ENCODE measurements at regions not wholly inside any gene's neighbourhood (a gene's known extent, or its start where the extent isn't known, plus 50 kb on each side); places are given as distances from the start of the nearest gene placed in this dataset.
"Not testable (repeated sequence)": the region's sequence is repeated elsewhere in the genome, so short reads cannot be mapped to it uniquely, and the experiment has no call there.

DNA sequence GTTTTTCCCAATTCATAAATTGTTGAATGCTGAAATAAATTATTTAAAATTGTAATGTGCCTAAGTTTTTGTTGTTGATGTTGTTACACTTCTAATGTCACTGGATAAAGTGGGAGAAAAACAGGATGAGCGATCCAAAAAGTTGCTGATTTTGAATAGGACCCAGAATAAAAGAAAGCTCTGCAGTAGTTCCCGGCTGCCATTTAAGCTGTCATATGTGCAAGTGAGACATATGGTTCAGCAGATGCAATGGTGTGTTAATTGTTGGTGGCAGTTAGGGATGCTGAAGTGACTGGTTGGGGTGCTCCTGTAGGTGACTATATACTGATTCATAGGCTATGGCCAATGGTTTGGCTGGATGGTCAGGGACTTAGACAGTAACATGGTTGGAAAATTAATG is 1517.4 kb upstream of the LRRTM3 start:
- H3K4me1 Mint-ChIP-seq = no peaks in the 10 kb centered on the region
- no peaks in the 10 kb centered on the region for H3K9me3 ChIP-seq (ENCODE audit: control insufficient read depth in 2 of 2, low read length in 2 of 2)
- DNase-seq (no peak), ATAC-seq (ENCODE audit: low read depth in 2 of 2) (no peak)
- H3K27me3 ChIP-seq (ENCODE audit: control insufficient read depth, insufficient read depth, low read length) = no peaks in the 10 kb centered on the region
- no peaks in the 10 kb centered on the region for H3K27me3 Mint-ChIP-seq
- H3K4me3 Mint-ChIP-seq = no peak overlapping the region
- H3K36me3 Mint-ChIP-seq = no peaks in the 10 kb centered on the region
- H3K4me1 ChIP-seq (ENCODE audit: control insufficient read depth, insufficient read depth, low read length, poor library complexity, severe bottlenecking) = no peaks in the 10 kb centered on the region
- H3K27ac ChIP-seq (ENCODE audit: insufficient read depth, low read length, poor library complexity, severe bottlenecking) = no peak overlapping the region
- H3K36me3 ChIP-seq (ENCODE audit: control insufficient read depth, insufficient read depth, low read length) = no peaks in the 10 kb centered on the region
- H3K9me3 Mint-ChIP-seq = peaks cover 0 to 9% (median 7%) of the 10 kb centered on the region in 7 donors
- no peak overlapping the region for H3K27ac Mint-ChIP-seq
- no peak overlapping the region for H3K4me3 ChIP-seq (ENCODE audit: low read depth, low read length)

DNA sequence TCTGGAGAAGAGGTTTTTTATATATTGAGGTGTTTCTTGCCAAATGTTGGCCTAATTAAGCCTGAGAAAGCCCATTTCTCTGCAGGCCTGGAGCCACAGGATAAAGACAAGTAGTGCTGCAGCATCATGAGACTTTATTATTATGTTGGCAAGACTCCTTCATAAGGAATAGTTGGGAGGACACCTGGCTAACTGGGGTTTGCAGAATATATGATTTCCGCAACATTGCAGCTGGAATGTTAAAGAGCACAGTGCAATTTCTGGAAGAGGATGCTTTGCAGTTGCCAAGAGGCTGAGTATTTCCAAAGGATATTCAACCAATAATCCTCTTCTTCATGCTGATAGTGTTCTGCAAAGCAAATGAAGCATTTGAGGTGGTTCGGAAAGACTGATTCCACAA is 1512.8 kb upstream of the LRRTM3 start:
- Histone ChIP-seq H3K4me1 (ENCODE audit: control insufficient read depth, insufficient read depth, low read length, poor library complexity, severe bottlenecking) (no peaks in the 10 kb centered on the region), H3K36me3 (ENCODE audit: control insufficient read depth, insufficient read depth, low read length) (no peaks in the 10 kb centered on the region), H3K27me3 (ENCODE audit: control insufficient read depth, insufficient read depth, low read length) (no peaks in the 10 kb centered on the region), H3K9me3 (ENCODE audit: control insufficient read depth in 2 of 2, low read length in 2 of 2) (no peaks in the 10 kb centered on the region), H3K4me3 (ENCODE audit: low read depth, low read length) (no peak overlapping the region), H3K27ac (ENCODE audit: insufficient read depth, low read length, poor library complexity, severe bottlenecking) (no peak overlapping the region)
- Mint-ChIP-seq H3K4me1 (no peaks in the 10 kb centered on the region), H3K9me3 (peaks cover 0 to 16% (median 9%) of the 10 kb centered on the region in 7 donors), H3K27ac (no peak overlapping the region), H3K36me3 (no peaks in the 10 kb centered on the region), H3K27me3 (no peaks in the 10 kb centered on the region), H3K4me3 (no peak overlapping the region)
- DNase-seq (no peak), ATAC-seq (ENCODE audit: low read depth in 2 of 2) (no peak)

DNA sequence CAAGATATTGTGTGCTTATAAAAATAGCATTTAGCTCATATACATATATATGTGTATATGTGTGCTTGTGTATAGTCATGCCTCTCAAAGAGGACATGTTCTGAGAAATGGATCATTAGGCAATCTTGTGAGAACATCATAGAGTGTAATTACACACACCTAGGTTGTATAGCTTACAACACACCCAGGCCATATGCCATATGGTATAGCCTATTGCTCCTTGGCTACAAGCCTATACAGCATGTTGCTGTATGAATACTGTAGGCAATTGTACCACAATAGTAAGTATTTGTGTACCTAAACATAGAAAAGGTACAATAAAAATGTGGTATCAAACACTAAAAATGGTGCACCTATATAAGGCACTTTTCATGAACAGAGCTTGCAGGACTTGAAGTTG is 1510.5 kb upstream of the LRRTM3 start:
- H3K36me3 Mint-ChIP-seq = no peaks in the 10 kb centered on the region
- no peak for ATAC-seq (ENCODE audit: low read depth in 2 of 2)
- no peak overlapping the region for H3K4me3 Mint-ChIP-seq
- Histone ChIP-seq H3K27ac (ENCODE audit: insufficient read depth, low read length, poor library complexity, severe bottlenecking) (no peak overlapping the region), H3K4me1 (ENCODE audit: control insufficient read depth, insufficient read depth, low read length, poor library complexity, severe bottlenecking) (no peaks in the 10 kb centered on the region), H3K9me3 (ENCODE audit: control insufficient read depth in 2 of 2, low read length in 2 of 2) (no peaks in the 10 kb centered on the region), H3K36me3 (ENCODE audit: control insufficient read depth, insufficient read depth, low read length) (no peaks in the 10 kb centered on the region), H3K27me3 (ENCODE audit: control insufficient read depth, insufficient read depth, low read length) (no peaks in the 10 kb centered on the region), H3K4me3 (ENCODE audit: low read depth, low read length) (no peak overlapping the region)
- peaks cover 0 to 22% (median 6%) of the 10 kb centered on the region in 7 donors for H3K9me3 Mint-ChIP-seq
- H3K27ac Mint-ChIP-seq = no peak overlapping the region
- no peaks in the 10 kb centered on the region for H3K4me1 Mint-ChIP-seq
- no peak for DNase-seq
- no peaks in the 10 kb centered on the region for H3K27me3 Mint-ChIP-seq

- Mint-ChIP-seq H3K9me3 (peaks cover 0 to 22% (median 6%) of the 10 kb centered on the region in 7 donors), H3K27ac (no peak overlapping the region), H3K4me3 (no peak overlapping the region), H3K4me1 (no peaks in the 10 kb centered on the region), H3K27me3 (no peaks in the 10 kb centered on the region), H3K36me3 (no peaks in the 10 kb centered on the region)
- ATAC-seq (ENCODE audit: low read depth in 2 of 2) (no peak), DNase-seq (no peak)
- no peak overlapping the region for H3K27ac ChIP-seq (ENCODE audit: insufficient read depth, low read length, poor library complexity, severe bottlenecking)
- H3K4me1 ChIP-seq (ENCODE audit: control insufficient read depth, insufficient read depth, low read length, poor library complexity, severe bottlenecking) = no peaks in the 10 kb centered on the region
- H3K4me3 ChIP-seq (ENCODE audit: low read depth, low read length) = no peak overlapping the region
- H3K36me3 ChIP-seq (ENCODE audit: control insufficient read depth, insufficient read depth, low read length) = no peaks in the 10 kb centered on the region
- H3K27me3 ChIP-seq (ENCODE audit: control insufficient read depth, insufficient read depth, low read length) = no peaks in the 10 kb centered on the region
- no peaks in the 10 kb centered on the region for H3K9me3 ChIP-seq (ENCODE audit: control insufficient read depth in 2 of 2, low read length in 2 of 2)
Observed at GRCh38 chr10:65416094-65416493, 1509.7 kb upstream of the LRRTM3 start.

- H3K4me1 ChIP-seq (ENCODE audit: control insufficient read depth, insufficient read depth, low read length, poor library complexity, severe bottlenecking) = no peaks in the 10 kb centered on the region
- ATAC-seq (ENCODE audit: low read depth in 2 of 2) = no peak
- H3K27me3 Mint-ChIP-seq = no peaks in the 10 kb centered on the region
Observed at GRCh38 chr10:65419629-65420028, 1506.2 kb upstream of the LRRTM3 start.

DNA sequence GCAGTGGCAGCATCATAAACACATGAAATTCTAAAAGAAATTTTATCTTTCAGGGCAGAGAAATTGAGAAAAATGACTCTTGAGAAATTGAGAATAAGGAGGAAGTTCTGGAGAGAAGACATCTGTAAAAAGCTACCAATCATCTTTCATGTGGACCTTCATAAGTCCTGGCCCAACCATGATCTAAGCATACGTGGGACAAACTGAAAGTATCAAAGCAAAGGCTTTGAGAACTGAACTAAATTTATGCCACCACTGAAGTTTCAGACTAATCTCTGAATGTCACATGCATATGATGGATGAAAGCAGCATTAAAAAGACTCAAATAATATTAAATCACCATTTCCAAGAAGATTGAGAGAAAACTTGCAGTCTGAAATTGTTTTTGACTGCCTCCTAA is 1502.8 kb upstream of the LRRTM3 start:
- Mint-ChIP-seq H3K4me3 (no peak overlapping the region), H3K27ac (no peak overlapping the region), H3K9me3 (peaks cover 2 to 19% (median 7%) of the 10 kb centered on the region in 7 donors), H3K36me3 (no peaks in the 10 kb centered on the region), H3K4me1 (no peaks in the 10 kb centered on the region), H3K27me3 (no peaks in the 10 kb centered on the region)
- Histone ChIP-seq H3K36me3 (ENCODE audit: control insufficient read depth, insufficient read depth, low read length) (no peaks in the 10 kb centered on the region), H3K27ac (ENCODE audit: insufficient read depth, low read length, poor library complexity, severe bottlenecking) (no peak overlapping the region), H3K27me3 (ENCODE audit: control insufficient read depth, insufficient read depth, low read length) (no peaks in the 10 kb centered on the region), H3K9me3 (ENCODE audit: control insufficient read depth in 2 of 2, low read length in 2 of 2) (no peaks in the 10 kb centered on the region), H3K4me3 (ENCODE audit: low read depth, low read length) (no peak overlapping the region), H3K4me1 (ENCODE audit: control insufficient read depth, insufficient read depth, low read length, poor library complexity, severe bottlenecking) (no peaks in the 10 kb centered on the region)
- ATAC-seq (ENCODE audit: low read depth in 2 of 2) = no peak
- no peak for DNase-seq

More at GRCh38 chr10:65419629-65420028, 1506.2 kb upstream of the LRRTM3 start:
- Histone ChIP-seq H3K27ac (ENCODE audit: insufficient read depth, low read length, poor library complexity, severe bottlenecking) (no peak overlapping the region), H3K36me3 (ENCODE audit: control insufficient read depth, insufficient read depth, low read length) (no peaks in the 10 kb centered on the region), H3K9me3 (ENCODE audit: control insufficient read depth in 2 of 2, low read length in 2 of 2) (no peaks in the 10 kb centered on the region), H3K27me3 (ENCODE audit: control insufficient read depth, insufficient read depth, low read length) (no peaks in the 10 kb centered on the region), H3K4me3 (ENCODE audit: low read depth, low read length) (no peak overlapping the region)
- Mint-ChIP-seq H3K4me1 (no peaks in the 10 kb centered on the region), H3K27ac (no peak overlapping the region), H3K9me3 (peaks cover 0 to 24% (median 4%) of the 10 kb centered on the region in 7 donors), H3K36me3 (no peaks in the 10 kb centered on the region), H3K4me3 (no peak overlapping the region)
- DNase-seq = no peak

DNA sequence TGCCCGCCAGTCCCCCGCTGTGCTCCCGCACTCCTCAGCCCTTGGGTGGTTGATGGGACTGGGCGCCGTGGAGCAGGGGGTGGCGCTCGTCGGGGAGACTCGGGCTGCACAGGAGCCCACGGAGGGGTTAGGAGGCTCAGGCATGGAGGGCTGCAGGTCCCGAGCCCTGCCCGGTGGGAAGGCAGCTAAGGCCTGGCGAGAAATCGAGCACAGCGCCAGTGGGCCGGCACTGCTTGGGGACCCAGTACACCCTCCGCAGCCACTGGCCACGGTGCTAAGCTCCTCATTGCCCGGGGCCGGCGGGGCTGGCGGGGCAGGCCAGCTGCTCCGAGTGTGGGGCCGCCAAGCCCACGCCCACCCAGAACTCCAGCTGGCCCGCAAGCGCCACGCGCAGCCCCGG is 1496.5 kb upstream of the LRRTM3 start:
- H3K4me1 ChIP-seq (ENCODE audit: control insufficient read depth, insufficient read depth, low read length, poor library complexity, severe bottlenecking); H3K27me3 ChIP-seq (ENCODE audit: control insufficient read depth, insufficient read depth, low read length); ATAC-seq (ENCODE audit: low read depth in 2 of 2); DNase-seq; H3K27ac Mint-ChIP-seq; H3K27me3 Mint-ChIP-seq; H3K4me3 ChIP-seq (ENCODE audit: low read depth, low read length); H3K36me3 Mint-ChIP-seq; H3K9me3 ChIP-seq (ENCODE audit: control insufficient read depth in 2 of 2, low read length in 2 of 2); H3K4me3 Mint-ChIP-seq; H3K36me3 ChIP-seq (ENCODE audit: control insufficient read depth, insufficient read depth, low read length); H3K4me1 Mint-ChIP-seq; H3K27ac ChIP-seq (ENCODE audit: insufficient read depth, low read length, poor library complexity, severe bottlenecking): not testable (repeated sequence)
- H3K9me3 Mint-ChIP-seq = peaks cover 0 to 12% (median 3%) of the 10 kb centered on the region in 7 donors

- no peak overlapping the region for H3K27ac ChIP-seq (ENCODE audit: insufficient read depth, low read length, poor library complexity, severe bottlenecking)
- no peaks in the 10 kb centered on the region for H3K4me1 Mint-ChIP-seq
- H3K36me3 ChIP-seq (ENCODE audit: control insufficient read depth, insufficient read depth, low read length) = no peaks in the 10 kb centered on the region
- no peaks in the 10 kb centered on the region for H3K4me1 ChIP-seq (ENCODE audit: control insufficient read depth, insufficient read depth, low read length, poor library complexity, severe bottlenecking)
- no peak for DNase-seq
- no peaks in the 10 kb centered on the region for H3K36me3 Mint-ChIP-seq
- no peaks in the 10 kb centered on the region for H3K27me3 Mint-ChIP-seq
- H3K4me3 ChIP-seq (ENCODE audit: low read depth, low read length) = no peak overlapping the region
- no peak overlapping the region for H3K4me3 Mint-ChIP-seq
- H3K9me3 ChIP-seq (ENCODE audit: control insufficient read depth in 2 of 2, low read length in 2 of 2) = no peaks in the 10 kb centered on the region
- H3K9me3 Mint-ChIP-seq = peaks cover 0 to 5% (median 3%) of the 10 kb centered on the region in 7 donors
- ATAC-seq (ENCODE audit: low read depth in 2 of 2) = no peak
- no peaks in the 10 kb centered on the region for H3K27me3 ChIP-seq (ENCODE audit: control insufficient read depth, insufficient read depth, low read length)
- no peak overlapping the region for H3K27ac Mint-ChIP-seq
Observed at GRCh38 chr10:65430979-65431378, 1494.9 kb upstream of the LRRTM3 start.
